ENCODE measurements at regions not wholly inside any gene's neighbourhood (a gene's known extent, or its start where the extent isn't known, plus 50 kb on each side); places are given as distances from the start of the nearest gene placed in this dataset.

GRCh38 chr13:103308667-103309066, 242.4 kb upstream of the SLC10A2 start:
- DNase-seq = no peak

DNA sequence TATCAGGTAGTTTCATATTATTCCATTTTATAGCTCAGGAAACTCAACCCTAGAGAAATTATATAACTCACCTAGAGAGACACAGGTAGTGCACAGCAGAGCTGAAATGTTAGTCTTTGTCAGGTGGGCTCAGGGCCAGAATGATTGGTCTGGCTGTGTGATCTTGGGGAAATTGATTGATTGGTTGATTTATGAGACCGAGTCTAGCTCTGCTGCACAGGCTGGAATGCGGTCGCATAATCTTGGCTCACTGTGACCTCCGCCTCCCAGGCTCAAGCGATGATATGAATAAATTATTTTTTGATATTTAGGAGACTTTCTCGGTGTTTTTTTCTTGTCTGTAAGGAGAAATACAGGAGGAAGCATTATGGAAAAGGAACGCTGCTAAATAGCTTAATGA, 239.9 kb upstream of the SLC10A2 start:
- DNase-seq = no peak

DNA sequence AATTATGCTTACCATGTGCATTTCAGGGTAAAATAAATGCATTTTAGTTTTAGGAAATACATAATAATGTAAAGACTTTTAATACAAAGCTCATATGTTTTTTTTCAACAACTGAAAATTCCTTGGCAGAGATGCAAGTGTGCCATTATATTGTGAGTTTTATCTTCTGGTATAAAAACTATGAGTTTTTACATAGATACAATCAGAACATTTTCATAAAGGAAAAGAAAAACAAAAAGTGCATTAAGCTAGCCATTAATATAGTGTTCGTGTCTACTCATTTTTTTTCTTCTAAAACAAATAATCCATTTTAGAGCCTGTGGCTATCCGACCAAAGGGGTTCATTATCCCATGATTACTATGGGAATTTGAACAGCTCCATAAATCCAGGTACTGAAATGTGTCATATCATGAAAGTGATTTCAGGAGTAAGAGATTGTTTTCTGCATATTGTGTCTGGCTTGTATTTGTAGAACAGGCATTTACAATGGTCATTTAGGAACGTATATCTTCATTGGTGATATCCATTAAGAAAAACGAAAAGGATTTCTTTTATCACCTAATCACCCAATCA, 236.9 kb upstream of the SLC10A2 start:
- DNase-seq = no peak

DNA sequence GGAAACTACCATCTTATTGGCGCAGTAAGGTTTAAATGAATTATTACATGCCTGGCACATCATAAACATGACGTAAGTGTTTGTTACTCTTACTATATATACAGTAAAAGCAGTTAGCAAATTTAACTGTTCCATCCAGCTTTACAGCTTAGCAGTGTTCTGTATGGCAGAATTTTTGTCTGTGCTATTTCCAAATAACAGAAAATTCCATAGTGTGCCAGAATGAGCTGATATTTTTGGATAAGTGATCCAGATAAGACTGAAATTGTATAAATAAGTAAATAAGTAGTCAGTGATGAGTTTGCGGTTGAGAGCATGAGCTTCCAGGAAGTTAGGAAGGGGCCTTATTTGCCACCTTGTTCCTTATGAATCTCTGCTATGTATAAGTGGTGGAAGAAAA, 236.5 kb upstream of the SLC10A2 start:
- no peak for DNase-seq

DNA sequence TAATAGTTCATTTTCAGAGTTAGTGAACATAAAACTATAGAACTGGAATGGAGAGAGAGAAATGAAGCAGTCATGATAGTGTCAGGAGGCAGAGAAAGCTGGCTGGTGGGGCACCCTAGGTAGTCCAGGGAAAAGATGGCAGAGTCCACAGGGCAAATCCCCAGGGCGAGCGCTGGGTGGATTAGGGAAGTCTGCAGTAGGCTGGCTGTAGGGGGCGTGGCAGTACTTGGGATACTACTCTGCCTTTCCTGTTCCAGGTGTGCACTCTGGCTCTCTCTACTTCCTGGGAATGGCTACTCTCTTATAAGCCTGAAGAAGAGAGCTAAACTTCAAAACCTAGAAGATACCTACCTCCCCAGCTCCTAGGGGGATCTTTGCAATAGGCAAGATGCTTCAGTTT, 232.9 kb upstream of the SLC10A2 start:
- DNase-seq = no peak

- DNase-seq = no peak
Observed at GRCh38 chr13:103297083-103297482, 230.9 kb upstream of the SLC10A2 start.

GRCh38 chr13:103291798-103292572, 225.8 kb upstream of the SLC10A2 start:
- DNase-seq = no peak

GRCh38 chr13:103291226-103291625, 225.0 kb upstream of the SLC10A2 start:
- no peak for DNase-seq

DNA sequence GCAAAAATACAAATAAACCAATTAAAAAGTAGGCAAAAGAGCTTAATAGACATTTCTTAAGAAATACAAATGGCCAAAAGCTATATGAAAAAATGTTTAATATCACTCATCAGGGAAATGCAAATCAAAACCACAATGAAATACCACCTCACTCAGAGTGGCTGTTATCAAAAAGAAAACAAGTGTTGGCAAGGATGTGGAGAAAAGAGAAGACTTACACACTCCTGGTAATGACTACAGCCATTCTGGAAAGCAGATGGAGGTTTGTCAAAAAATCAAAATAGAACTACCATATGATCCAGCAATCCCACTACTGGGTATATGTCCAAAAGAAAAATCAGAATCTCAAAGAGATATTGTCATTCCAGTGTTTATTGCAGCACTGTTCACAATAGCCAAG, 223.5 kb upstream of the SLC10A2 start:
- no peak for DNase-seq

DNA sequence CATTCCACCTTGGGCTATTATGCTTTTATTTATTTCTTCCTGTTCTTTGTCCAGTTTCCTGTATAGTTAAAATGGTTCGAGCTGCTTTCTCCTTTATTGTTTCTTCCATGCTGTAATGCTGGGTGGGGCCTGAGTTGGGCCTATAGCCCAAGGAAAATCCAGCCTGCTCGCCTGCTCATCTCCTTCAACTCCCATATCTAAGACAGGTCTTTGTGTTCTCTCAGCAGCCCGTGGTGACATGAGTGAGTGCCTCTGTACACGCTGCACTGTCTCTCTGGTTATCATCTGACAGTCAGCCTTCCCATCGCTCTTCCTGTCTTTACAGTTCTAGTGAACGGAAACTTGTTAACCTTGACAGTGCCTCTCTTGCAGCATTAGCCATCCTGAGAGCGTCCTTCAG, 221.9 kb upstream of the SLC10A2 start:
- DNase-seq = no peak

- DNase-seq = no peak
Observed at GRCh38 chr13:103287659-103288058, 221.4 kb upstream of the SLC10A2 start.

DNA sequence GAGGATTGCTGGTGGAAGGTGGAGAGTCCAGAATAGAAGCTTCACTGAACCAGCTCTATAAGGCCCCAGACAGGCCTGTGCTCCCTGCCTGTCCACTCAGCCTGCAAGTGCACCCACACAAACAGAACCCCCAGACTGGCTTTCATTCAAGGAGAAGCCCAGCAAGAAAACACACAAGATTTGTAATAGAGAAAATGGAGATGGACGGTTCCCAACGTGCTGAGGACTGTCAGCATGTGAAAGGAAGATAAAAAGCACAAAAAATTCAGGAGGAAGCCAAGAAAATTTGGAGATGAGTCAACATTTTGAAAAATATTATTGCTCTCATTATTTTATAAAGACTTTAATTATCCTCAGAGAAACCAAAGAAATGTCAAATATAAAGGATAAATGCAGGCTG, 218.2 kb upstream of the SLC10A2 start:
- no peak for DNase-seq

DNA sequence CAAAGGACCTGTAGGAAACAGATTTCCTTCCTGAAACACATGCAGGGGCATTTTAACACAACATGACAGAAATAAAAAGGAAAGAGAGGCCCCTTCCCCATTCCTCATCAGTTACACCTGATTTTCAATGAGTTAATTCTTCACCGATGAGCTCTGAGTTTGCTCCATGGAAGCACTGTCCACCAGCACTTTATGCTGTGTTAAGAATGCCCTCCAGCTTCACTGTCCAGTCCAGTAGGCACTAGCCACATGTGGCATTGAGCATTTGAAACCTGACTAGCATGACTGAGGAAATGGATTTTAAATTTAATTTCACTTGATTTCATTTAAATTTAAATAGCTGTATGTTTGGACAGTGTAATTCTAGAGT, 217.2 kb upstream of the SLC10A2 start:
- no peak for DNase-seq

- no peak for DNase-seq
Observed at GRCh38 chr13:103282571-103283450, 216.6 kb upstream of the SLC10A2 start.

DNA sequence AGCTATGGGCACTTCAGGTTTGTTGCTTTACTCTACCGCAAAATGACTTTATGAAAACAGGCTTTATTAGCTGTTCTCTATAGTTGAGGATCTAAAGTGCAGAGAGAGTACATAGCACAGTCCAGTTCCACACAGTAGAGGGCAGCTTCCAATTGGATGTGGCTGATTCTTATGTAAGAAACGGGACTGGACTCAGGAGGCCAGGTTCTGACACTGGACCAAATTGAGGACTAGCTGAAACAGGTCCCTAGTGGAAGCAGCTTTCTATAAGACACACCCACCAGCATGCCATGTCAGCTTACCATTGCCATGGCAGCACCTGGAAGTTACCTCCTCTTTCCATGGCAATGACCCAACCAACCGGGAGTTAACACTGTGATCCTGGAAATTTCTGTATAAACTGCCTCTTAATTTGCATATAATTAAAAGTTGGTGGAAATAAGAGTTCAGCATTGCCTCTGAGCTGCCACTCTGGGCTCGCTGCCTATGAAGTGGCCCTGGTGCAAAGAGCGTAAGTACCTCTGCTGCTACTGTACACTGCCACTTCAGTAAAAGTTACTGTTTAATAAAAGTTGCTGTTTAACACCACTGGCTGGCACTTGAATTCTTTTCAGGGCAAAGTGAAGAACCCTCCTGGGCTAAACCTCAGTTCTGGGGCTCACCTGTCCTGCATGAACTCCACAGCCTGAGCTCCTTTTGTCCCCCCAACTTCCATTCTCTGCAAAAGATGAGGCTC, 211.9 kb upstream of the SLC10A2 start:
- DNase-seq = no peak

- no peak for DNase-seq
Observed at GRCh38 chr13:103276775-103277498, 210.7 kb upstream of the SLC10A2 start.

DNA sequence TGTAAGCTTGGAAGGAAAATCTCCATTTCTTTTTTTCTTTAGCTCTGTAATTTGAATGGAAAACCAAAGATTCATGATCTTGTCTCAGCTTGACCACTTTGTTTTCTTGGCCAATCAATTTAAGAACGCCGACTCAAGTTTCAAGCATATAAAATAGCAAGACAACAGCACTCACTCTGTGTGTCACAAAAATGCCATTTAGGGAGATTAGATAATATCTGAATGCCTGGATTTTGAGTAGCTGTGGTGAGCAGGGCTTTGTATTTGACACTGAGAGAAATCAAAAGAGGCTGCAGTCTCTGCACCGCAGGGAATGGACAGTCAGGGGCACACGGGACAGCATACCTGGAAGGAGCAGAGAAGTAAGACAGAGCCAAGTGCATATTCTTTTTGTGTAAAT, 209.5 kb upstream of the SLC10A2 start:
- no peak for DNase-seq

DNA sequence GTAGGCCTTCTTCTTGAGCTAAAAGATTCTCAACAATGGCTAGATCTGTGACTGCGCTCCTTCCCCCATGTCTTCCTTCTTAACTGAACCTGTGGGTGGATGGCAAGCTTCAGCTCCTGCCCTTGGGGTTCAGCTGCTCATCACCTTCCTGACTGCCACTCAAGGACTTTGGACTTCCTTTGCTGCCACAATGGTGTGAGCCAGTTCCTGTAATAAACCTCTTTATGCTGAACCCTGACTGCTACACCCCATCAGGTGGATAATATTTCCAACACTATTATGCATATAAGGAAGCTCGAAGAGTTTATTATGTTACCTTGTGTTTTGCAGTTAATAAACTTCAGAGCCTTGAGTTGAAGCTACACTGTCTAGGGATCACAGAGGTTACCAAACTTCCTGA, 208.9 kb upstream of the SLC10A2 start:
- no peak for DNase-seq

- DNase-seq = no peak
Observed at GRCh38 chr13:103273825-103274224, 207.6 kb upstream of the SLC10A2 start.

GRCh38 chr13:103272770-103273169, 206.6 kb upstream of the SLC10A2 start:
- no peak for DNase-seq

DNA sequence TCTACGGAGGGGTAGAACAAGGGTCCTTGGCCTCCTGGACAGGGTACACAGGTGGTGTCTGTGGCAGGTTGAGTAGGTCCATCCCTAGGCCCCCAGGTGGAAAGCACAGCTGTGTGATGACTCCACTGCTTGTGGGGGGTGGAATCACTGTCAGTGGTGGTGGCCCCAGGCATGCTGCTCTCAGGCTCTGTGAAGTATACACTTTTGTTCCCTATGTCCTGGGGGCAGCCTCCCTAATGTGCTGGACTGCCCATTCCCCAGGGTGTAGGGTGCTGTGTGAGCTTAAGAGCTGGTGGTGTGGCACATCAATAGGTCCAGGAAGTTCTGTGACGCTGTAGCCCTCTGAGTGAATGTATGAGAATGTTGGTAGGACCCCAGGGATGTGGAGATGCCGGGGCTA, 197.2 kb upstream of the SLC10A2 start:
- no peak for DNase-seq

DNA sequence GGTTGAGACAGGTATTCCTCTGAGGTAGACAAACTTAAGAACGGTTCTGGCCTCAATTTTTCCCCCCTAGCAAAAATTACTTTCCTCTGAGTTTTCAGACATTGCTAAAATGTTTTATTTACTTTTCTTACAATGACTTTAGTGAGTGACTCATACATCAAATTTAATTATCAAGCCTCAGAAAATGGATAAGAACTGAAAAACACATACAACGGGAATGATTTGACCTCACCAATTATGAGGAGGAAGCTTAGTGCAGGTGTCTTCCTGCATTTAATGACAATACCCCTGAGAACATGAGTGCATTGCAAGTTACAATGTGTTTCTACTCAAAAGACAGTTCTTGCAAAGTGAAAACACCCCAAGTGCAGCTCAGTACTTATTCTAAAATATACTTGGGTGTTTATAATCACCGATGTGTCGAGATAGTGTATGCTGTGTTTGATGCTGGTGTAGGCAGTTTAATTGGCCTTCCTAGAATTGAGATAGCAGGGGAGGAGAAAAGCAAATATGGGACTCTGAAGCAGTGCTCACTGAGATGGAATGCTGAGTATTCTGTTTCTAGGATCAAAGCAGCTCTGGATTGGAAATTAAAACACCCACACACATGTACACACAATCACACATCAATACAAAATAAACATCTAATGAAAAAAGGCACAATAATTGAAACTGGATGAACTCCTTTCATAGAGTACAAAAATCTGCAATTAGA, 189.5 kb upstream of the SLC10A2 start:
- no peak for DNase-seq
